H1 (cell line): ENCODE measurements at regions not wholly inside any gene's neighbourhood (a gene's known extent, or its start where the extent isn't known, plus 50 kb on each side); places are given as distances from the start of the nearest gene placed in this dataset.
"Not testable (repeated sequence)": the region's sequence is repeated elsewhere in the genome, so short reads cannot be mapped to it uniquely, and the experiment has no call there.

Source experiments
- CTCF ChIA-PET: fragments of 300-600 bp; sonication (Branson Sonifier 250); formaldehyde crosslinking; loops from one replicate; lab custom pipeline; 2021; ENCODE audit not compliant: partially characterized antibody; lab: Charles Lee
- POLR2A ChIA-PET: fragments of 300-600 bp; sonication (Branson Sonifier 250); formaldehyde crosslinking; loops from one replicate; lab custom pipeline; 2021; ENCODE audit warnings: inconsistent platforms; ENCODE audit not compliant: partially characterized antibody; lab: Charles Lee
- DNase-seq, 2 experiments: peaks; one replicate each; pipeline versions ENCODE4 v3.0.0 to v3.0.0-alpha.2; 2010 to 2022; ENCODE audit warnings: low spot score in 2 of 2, low read depth in 1 of 2, mixed read lengths in 1 of 2
- FAIRE-seq: peaks from 2 replicates; lab custom pipeline; 2011; peaks lifted over from hg19 to GRCh38; lab: Jason Lieb, UNC
- H2AFZ ChIP-seq: 2 replicates; pipeline ENCODE4 v1.8.1; 2012; ENCODE audit warnings: low read length, inconsistent platforms
- H2AK5ac ChIP-seq: 2 replicates; pipeline ENCODE4 v1.6.1; 2013; ENCODE audit warnings: low read depth, low read length
- H2BK120ac ChIP-seq: replicated peaks from 2 replicates; pipeline ENCODE3; 2013; ENCODE audit warnings: low read depth, low read length, inconsistent platforms
- H2BK12ac ChIP-seq: 2 replicates; pipeline ENCODE4 v1.6.1; 2013; ENCODE audit warnings: low read depth, low read length
- H2BK15ac ChIP-seq: 2 replicates; pipeline ENCODE4 v1.6.1; 2013; ENCODE audit warnings: low read length
- H2BK20ac ChIP-seq: 2 replicates; pipeline ENCODE4 v1.6.1; 2013; ENCODE audit warnings: low read length
- H2BK5ac ChIP-seq: 2 replicates; pipeline ENCODE4 v1.6.1; 2013; ENCODE audit warnings: low read depth, low read length
- H3K14ac ChIP-seq: 2 replicates; pipeline ENCODE4 v1.6.1; 2013; ENCODE audit warnings: inconsistent platforms; ENCODE audit not compliant: insufficient read length
- H3K18ac ChIP-seq: 2 replicates; pipeline ENCODE4 v1.6.1; 2013; ENCODE audit warnings: low read length; ENCODE audit errors: extremely low read depth
- H3K23ac ChIP-seq: 2 replicates; pipeline ENCODE4 v1.6.1; 2013; ENCODE audit warnings: inconsistent platforms; ENCODE audit not compliant: insufficient read length
- H3K23me2 ChIP-seq: 2 replicates; pipeline ENCODE4 v1.6.1; 2013; ENCODE audit warnings: low read depth, low read length
- H3K27ac ChIP-seq: 2 replicates; pipeline ENCODE4 v1.6.1; 2011; ENCODE audit warnings: low read depth, low read length, inconsistent platforms
- H3K27me3 ChIP-seq, 4 experiments: replicated peaks in 1 of 4; 1 replicate in 1 of 4; 2 replicates in 3 of 4; pipeline versions ENCODE4 v1.6.1 to v1.8.1; 2011 to 2013; ENCODE audit warnings: low read length in 3 of 4, mild to moderate bottlenecking in 3 of 4, inconsistent platforms in 2 of 4, mixed read lengths in 2 of 4, moderate library complexity in 1 of 4; ENCODE audit not compliant: control insufficient read depth in 3 of 4, insufficient read depth in 3 of 4; ENCODE audit errors: extremely low read depth in 1 of 4
- H3K36me3 ChIP-seq, 4 experiments: 2 replicates each; pipeline versions ENCODE4 v1.6.1 to v1.8.1; 2011 to 2013; ENCODE audit warnings: mild to moderate bottlenecking in 4 of 4, low read length in 3 of 4, moderate library complexity in 2 of 4, control low read depth in 1 of 4, inconsistent platforms in 1 of 4; ENCODE audit not compliant: insufficient read depth in 4 of 4, control insufficient read depth in 2 of 4
- H3K4ac ChIP-seq: replicated peaks from 2 replicates; pipeline ENCODE3; 2013; ENCODE audit warnings: low read length, low read depth, mixed read lengths, inconsistent platforms; ENCODE audit not compliant: insufficient read length
- H3K4me1 ChIP-seq, 4 experiments: replicated peaks in 1 of 4; 1 replicate in 1 of 4; 2 replicates in 3 of 4; pipeline versions ENCODE4 v1.6.1 to v1.8.1; 2011 to 2013; ENCODE audit warnings: low read length in 3 of 4, inconsistent platforms in 2 of 4, mixed read lengths in 1 of 4; ENCODE audit not compliant: insufficient read depth in 4 of 4, control insufficient read depth in 3 of 4
- H3K4me2 ChIP-seq, 2 experiments: 2 replicates each; pipeline versions ENCODE4 v1.6.1 to v1.8.1; 2011 to 2013; ENCODE audit warnings: low read depth in 2 of 2, low read length in 2 of 2, control low read depth in 1 of 2, inconsistent platforms in 1 of 2, mild to moderate bottlenecking in 1 of 2; ENCODE audit not compliant: insufficient read depth in 1 of 2
- H3K4me3 ChIP-seq, 4 experiments: fragments of 200-600, 300-600 bp in 1 of 4; sonication (generic), shearing (Covaris generic), sonication (Bioruptor Twin) in 1 of 4; 2 replicates each; pipeline versions ENCODE4 v1.5.1 to v1.8.1; 2011 to 2016; ENCODE audit warnings: low read length in 4 of 4, low read depth in 3 of 4, control low read depth in 2 of 4, inconsistent platforms in 2 of 4, mild to moderate bottlenecking in 2 of 4, mixed read lengths in 1 of 4, moderate library complexity in 1 of 4; ENCODE audit not compliant: insufficient read depth in 2 of 4; ENCODE audit errors: extremely low read depth in 1 of 4
- H3K56ac ChIP-seq: replicated peaks from 2 replicates; pipeline ENCODE3; 2013; ENCODE audit warnings: low read depth, mild to moderate bottlenecking, mixed read lengths, low read length, inconsistent platforms; ENCODE audit not compliant: insufficient read length
- H3K79me1 ChIP-seq: 2 replicates; pipeline ENCODE4 v1.6.1; 2013; ENCODE audit warnings: low read depth, low read length, control low read depth
- H3K79me2 ChIP-seq, 2 experiments: 2 replicates each; pipeline versions ENCODE4 v1.6.1 to v1.8.1; 2012 to 2013; ENCODE audit warnings: low read length in 2 of 2, mild to moderate bottlenecking in 2 of 2, inconsistent platforms in 1 of 2; ENCODE audit not compliant: insufficient read depth in 2 of 2, control insufficient read depth in 1 of 2
- H3K9ac ChIP-seq, 4 experiments: replicated peaks in 1 of 4; 1 replicate in 1 of 4; 2 replicates in 3 of 4; pipeline versions ENCODE4 v1.6.1 to v1.8.1; 2011 to 2013; ENCODE audit warnings: low read depth in 3 of 4, low read length in 3 of 4, control low read depth in 2 of 4, mild to moderate bottlenecking in 2 of 4, moderate library complexity in 2 of 4, inconsistent platforms in 1 of 4; ENCODE audit errors: extremely low read depth in 1 of 4
- H3K9me3 ChIP-seq, 2 experiments: 2 replicates each; pipeline versions ENCODE4 v1.6.1 to v1.8.1; 2012 to 2013; ENCODE audit warnings: mild to moderate bottlenecking in 2 of 2, moderate library complexity in 2 of 2, control low read depth in 1 of 2, inconsistent platforms in 1 of 2, low read depth in 1 of 2, low read length in 1 of 2, mixed read lengths in 1 of 2; ENCODE audit not compliant: insufficient read depth in 2 of 2
- H4K20me1 ChIP-seq, 2 experiments: replicated peaks in 1 of 2; 2 replicates each; pipeline versions ENCODE3 to v1.8.1; 2011 to 2013; ENCODE audit warnings: inconsistent platforms in 2 of 2, low read length in 2 of 2, mild to moderate bottlenecking in 1 of 2; ENCODE audit not compliant: insufficient read depth in 2 of 2, control insufficient read depth in 1 of 2
- H4K5ac ChIP-seq: 2 replicates; pipeline ENCODE4 v1.6.1; 2013; ENCODE audit warnings: low read length, low read depth, mixed read lengths, inconsistent platforms; ENCODE audit not compliant: insufficient read length
- H4K8ac ChIP-seq: 2 replicates; pipeline ENCODE4 v1.8.0; 2013; ENCODE audit warnings: mild to moderate bottlenecking, moderate library complexity, low read length, inconsistent platforms; ENCODE audit not compliant: insufficient read depth; ENCODE audit errors: extremely low read depth
- H4K91ac ChIP-seq: replicated peaks from 2 replicates; pipeline ENCODE3; 2013; ENCODE audit warnings: low read length, mixed read lengths, inconsistent platforms; ENCODE audit not compliant: insufficient read length
- WGBS, 2 experiments: shearing (Covaris generic) in 1 of 2; methylation state at CpG; one replicate each; pipeline versions ENCODE4 v1.1.6 to v1.1.7; 2013 to 2015; ENCODE audit warnings: low lambda C conversion rate in 2 of 2, mixed read lengths in 2 of 2, inconsistent platforms in 1 of 2, low coverage in 1 of 2, missing lambda C conversion rate in 1 of 2; ENCODE audit not compliant: insufficient replicate concordance in 2 of 2, insufficient coverage in 1 of 2, insufficient read length in 1 of 2; ENCODE audit errors: extremely low coverage in 1 of 2, missing lambda C conversion rate in 1 of 2; 5-methylcytosine and 5-hydroxymethylcytosine counted together

DNA sequence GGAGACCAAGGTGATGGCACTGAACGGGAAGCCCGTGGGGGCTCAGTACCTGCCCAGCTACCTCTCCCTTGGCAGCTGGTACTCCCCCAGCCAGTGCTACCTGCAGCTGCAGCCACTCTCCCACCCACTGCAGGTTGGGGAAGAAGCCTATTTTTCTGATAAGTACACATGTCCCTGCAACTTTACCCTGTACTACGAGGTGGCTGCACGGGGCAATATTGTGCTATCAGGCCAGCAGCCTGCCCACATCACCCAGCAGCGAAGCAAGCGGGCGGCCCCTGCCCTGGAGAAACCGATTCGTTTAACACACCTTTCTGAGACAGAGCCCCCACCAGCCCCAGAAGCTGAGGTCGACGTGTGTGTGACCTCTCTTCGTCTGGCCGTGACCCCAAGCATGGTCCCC is 1246.2 kb upstream of the PHF14 start:
- CTCF ChIA-PET, H3K4me1 ChIP-seq, H3K36me3 ChIP-seq, H4K8ac ChIP-seq, H2BK5ac ChIP-seq, H3K18ac ChIP-seq, H4K5ac ChIP-seq, DNase-seq, H3K4me3 ChIP-seq, H2BK20ac ChIP-seq, H3K14ac ChIP-seq, H3K23ac ChIP-seq, H2BK12ac ChIP-seq, H2AK5ac ChIP-seq, H2BK15ac ChIP-seq, H3K4ac ChIP-seq, H4K20me1 ChIP-seq, POLR2A ChIA-PET, H3K9me3 ChIP-seq, H3K79me1 ChIP-seq, H2BK120ac ChIP-seq, H3K27ac ChIP-seq, H3K23me2 ChIP-seq, H3K79me2 ChIP-seq, H4K91ac ChIP-seq, FAIRE-seq, H3K27me3 ChIP-seq, H3K9ac ChIP-seq, H3K56ac ChIP-seq, H2AFZ ChIP-seq, H3K4me2 ChIP-seq: not testable (repeated sequence)
- WGBS, 2 experiments, result 96% methylated on average over 13 of the region's 13 CpGs; no CpG with 5 or more reads in 1 of the 2 experiments

DNA sequence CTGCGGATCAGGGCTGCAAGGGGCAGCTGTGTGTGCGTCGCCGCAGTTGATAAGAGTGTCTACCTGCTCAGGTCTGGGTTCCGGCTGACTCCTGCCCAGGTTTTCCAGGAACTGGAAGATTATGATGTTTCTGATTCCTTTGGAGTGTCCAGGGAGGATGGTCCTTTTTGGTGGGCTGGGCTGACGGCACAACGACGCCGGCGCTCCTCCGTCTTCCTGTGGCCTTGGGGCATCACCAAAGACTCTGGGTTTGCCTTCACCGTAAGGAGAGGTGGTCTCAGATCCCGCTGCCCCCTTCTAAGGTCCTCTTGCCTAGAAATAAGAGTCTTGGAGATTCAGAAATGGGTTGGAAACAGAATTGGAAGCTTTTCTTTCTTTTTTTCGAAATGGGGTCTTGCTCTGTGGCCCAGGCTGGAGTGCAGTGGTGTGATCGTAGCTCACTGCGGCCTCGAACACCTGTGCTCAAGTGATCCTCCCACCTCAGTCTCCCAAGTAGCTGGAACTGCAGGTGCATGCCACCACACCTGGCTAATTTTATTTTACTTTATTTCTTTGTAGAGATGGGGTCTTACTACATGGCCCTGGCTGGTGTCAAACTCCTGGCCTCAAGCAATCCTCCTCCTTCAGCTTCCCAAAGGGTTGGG is 1245.5 kb upstream of the PHF14 start:
- not testable (repeated sequence) for H3K4me2 ChIP-seq, H2BK12ac ChIP-seq

More for the DNA sequence above, 1245.5 kb upstream of the PHF14 start:
- H2BK5ac ChIP-seq, POLR2A ChIA-PET, H3K23ac ChIP-seq, H3K9me3 ChIP-seq, H3K23me2 ChIP-seq, H2BK20ac ChIP-seq, H3K79me1 ChIP-seq, H3K14ac ChIP-seq, H3K79me2 ChIP-seq, DNase-seq, FAIRE-seq, H4K8ac ChIP-seq, H4K20me1 ChIP-seq, H3K4ac ChIP-seq, H2BK15ac ChIP-seq, H3K27me3 ChIP-seq, H3K36me3 ChIP-seq, H4K91ac ChIP-seq, CTCF ChIA-PET, H2BK120ac ChIP-seq, H2AFZ ChIP-seq, H3K56ac ChIP-seq, H3K4me1 ChIP-seq, H3K18ac ChIP-seq, H3K27ac ChIP-seq, H3K4me3 ChIP-seq, H4K5ac ChIP-seq, H3K9ac ChIP-seq, H2AK5ac ChIP-seq: not testable (repeated sequence)
- 94% methylated on average over 17 of the region's 17 CpGs; no CpG with 5 or more reads in 1 of the 2 experiments for WGBS, 2 experiments
